Loucy (cell line): ENCODE measurements at regions not wholly inside any gene's neighbourhood (a gene's known extent, or its start where the extent isn't known, plus 50 kb on each side); places are given as distances from the start of the nearest gene placed in this dataset.

Experiments used
- CTCF ChIP-seq: fragments of 200-600 bp; sonication (generic); conservative IDR thresholded peaks from 2 replicates; pipeline ENCODE4 v1.5.1; 2014; ENCODE audit warnings: mild to moderate bottlenecking, antibody characterized with exemption, low read length
- EZH2phosphoT487 ChIP-seq: fragments of 200-600 bp; IDR thresholded peaks from 2 replicates; pipeline ENCODE4 v1.6.1; 2018; ENCODE audit warnings: antibody characterized with exemption, mild to moderate bottlenecking, moderate library complexity, borderline replicate concordance

DNA sequence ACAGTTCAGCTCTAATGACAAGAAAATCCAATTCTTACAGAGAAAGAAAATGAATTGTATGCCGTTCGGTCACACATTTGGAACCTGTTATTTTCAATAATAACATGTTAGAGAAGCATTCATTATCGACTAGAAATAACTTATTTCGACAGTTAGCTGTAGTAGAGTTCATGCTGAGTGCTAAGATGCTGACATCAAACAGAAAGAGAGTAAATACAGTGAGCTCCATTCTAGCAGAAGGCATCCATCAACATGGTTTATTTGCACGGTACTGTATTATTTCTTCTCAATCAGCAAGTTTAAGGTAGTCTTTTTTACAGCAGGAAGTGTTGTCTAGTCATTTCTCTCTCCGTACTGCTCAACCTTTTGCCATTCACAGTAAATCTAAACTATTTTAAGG lies 732.1 kb downstream of the STIM2 start:
- TF ChIP-seq CTCF (no peak), EZH2phosphoT487 (no peak)
